ENCODE measurements at regions not wholly inside any gene's neighbourhood (a gene's known extent, or its start where the extent isn't known, plus 50 kb on each side); places are given as distances from the start of the nearest gene placed in this dataset.

DNA sequence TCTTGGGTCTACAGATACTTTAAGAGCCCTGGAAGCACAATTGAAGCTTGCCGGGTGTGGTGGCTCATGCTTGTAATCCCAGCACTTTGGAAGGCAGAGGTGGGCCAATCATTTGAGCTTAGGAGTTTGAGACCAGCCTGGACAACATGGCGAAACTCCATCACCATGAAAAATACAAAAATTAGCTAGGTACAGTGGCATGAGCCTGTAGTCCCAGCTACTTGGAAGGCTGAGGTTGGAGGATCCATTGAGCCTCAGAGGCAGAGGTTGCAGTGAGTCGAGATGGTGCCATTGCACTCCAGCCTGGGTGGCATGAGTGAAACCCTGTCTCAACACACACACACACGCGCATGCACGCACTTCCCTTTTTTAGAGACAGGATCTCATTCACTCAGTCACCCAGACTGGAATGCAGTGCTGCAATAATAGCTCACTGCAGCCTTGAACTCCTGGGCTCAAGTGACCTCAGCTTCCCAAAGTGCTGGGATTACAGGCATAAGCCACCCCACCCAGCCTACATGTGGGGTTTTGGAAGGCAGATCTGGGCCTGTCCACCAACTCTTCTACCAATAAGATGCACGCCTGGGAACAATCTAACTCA lies 182.5 kb upstream of the JARID2 start:
- no peak for DNase-seq (ENCODE audit: low read depth in 1 of 2, low spot score in 1 of 2)

DNA sequence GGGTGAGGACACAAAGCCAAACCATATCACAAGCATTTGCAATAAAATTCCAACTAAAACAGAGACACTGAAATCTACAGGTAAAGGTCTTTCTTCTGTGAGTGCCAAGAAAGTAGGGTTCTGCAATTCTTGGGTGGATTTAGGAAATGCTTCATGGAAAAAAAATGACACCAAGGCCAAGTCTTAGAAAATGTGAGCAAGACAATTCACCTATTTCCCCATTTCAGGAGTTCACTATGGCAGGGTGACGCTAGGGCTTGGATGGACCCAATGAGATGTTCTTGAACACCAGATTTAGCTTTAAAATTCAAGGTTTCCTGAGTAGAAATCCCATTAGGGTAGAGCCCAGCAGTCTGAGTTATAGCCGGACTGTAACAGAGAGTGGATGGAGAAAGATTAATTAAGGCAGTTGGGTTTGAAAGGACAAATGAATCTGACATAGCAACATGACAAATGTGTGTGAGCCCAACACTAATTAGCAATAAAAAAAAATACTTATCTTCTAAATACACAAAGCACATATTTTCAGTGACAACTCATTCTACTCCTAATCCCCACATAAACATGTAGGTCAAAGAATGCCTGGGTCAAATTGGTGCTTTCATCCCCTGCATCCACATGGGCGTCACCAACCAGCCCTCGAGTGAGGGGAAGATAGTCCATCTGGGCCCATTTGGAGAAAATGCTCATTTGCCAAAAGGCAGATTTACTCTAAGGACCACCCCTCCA lies 180.4 kb upstream of the JARID2 start:
- DNase-seq (ENCODE audit: low read depth in 1 of 2, low spot score in 1 of 2) = no peak

DNA sequence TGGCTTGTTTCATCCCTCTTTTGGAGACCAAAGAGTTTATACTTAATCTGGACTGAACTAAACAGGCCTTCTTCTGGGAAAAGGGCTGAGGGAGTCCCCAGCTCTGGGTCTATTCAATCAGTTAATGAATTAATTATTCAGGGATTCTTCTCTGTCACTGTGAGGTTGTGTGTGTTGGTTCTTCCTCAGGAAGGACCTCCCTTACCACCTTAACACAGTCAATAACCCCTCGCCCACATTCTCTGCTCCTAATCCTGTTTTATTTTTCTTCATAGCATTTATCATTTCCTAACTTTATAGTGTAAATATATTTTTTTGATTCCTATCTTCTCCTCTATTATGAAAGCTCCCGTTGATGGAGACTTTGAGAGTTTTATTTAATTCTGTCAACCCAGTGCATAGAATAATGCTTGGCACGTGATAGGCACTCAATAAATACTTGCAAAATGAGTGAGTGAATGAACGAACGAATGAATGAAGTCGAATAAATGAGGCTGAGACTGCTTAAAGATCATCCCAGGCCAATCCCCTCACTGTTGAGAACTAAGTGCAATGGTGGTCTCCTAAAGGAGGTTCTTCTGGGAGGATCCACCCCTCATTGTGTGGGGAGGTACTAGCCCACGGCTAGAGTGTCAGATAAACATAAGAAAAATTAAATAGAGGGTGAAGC lies 179.6 kb upstream of the JARID2 start:
- DNase-seq (ENCODE audit: low read depth in 1 of 2, low spot score in 1 of 2) = no peak

DNA sequence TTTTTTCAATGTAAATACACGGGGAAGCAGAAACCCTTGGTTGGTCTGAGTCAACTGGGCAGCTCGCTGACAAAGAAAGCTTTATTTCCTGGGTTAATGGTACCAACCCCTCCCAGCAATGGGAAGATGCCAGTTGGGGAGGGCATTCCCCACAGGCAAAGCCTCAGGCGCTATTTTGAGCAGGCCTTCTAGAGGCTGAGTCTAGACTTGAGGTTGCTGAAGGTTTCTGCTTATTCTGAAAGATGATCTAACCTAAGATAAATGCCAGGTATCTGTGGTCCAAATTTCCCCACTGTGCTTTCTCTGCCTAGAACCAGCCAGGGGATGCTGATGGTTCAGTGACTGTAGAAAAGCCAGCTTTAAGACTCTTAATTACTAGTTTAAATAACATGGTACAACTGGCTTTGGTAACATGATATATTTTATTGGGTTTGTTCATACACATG lies 172.5 kb upstream of the JARID2 start:
- DNase-seq (ENCODE audit: low read depth in 1 of 2, low spot score in 1 of 2) = no peak

DNA sequence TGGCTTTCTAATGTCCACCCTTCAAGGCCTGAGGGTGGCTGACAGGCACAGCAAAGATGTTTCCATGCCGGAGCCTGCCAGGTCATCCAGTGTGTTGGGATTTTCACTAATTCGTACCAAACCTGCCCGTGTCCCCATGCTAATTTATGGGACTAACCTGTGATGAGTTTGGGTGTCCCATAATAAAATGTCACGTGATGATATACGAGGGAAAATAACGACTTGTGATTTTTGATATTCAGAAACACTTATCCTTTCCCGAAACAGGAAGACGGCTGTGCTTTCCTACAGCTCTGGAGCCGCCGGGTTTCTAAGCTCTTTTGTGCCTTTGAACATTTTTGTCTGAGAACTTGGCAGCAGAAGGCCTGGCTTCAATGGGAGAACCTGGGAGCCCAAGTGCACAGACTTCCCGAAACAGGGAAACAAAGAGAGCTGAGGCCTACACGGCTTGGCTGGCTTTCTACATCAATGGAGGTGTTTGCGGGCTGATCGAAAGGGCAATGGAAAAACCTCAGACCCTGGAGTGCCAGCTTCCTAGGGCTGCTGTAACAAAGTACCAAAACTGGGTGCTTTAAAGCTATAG lies 171.9 kb upstream of the JARID2 start:
- no peak for DNase-seq (ENCODE audit: low read depth in 1 of 2, low spot score in 1 of 2)

DNA sequence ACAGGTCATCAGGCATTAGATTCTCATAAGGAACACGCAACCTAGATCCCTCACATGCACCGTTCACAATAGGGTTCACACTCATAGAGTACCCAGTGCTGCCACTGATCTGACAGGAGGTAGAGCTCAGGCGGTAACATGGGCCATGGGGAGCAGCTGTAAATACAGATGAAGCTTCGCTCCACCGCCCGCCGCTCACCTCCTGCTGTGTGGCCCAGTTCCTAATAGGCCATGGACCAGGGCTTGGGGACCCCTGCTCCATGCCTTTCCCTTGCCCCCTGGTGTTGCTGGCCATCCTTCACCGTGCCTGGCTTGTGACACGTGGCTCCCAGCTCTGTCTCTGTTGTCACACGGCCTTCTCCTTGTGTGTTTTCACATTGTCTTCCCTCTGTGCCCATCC lies 171.1 kb upstream of the JARID2 start:
- no peak for DNase-seq (ENCODE audit: low read depth in 1 of 2, low spot score in 1 of 2)

DNA sequence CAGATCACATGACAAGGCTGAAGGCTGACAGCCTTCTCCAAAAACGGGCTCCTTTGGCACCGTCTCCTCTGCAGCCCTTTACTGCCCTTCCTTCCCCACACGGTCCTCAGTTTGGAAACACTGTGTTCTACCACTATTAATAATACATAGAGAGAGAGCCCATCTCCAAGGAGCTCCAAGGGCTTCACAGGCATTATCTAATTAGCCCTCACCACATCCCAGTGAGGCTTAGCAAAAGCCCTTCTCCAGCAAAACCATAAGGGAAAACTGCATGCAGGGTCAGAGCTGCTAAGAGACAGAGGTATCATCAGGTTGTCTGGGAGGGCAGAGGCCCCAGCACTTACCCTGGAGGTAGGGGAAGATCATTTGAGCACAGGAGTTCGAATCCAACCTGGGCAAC lies 169.3 kb upstream of the JARID2 start:
- DNase-seq (ENCODE audit: low read depth in 1 of 2, low spot score in 1 of 2) = no peak

DNA sequence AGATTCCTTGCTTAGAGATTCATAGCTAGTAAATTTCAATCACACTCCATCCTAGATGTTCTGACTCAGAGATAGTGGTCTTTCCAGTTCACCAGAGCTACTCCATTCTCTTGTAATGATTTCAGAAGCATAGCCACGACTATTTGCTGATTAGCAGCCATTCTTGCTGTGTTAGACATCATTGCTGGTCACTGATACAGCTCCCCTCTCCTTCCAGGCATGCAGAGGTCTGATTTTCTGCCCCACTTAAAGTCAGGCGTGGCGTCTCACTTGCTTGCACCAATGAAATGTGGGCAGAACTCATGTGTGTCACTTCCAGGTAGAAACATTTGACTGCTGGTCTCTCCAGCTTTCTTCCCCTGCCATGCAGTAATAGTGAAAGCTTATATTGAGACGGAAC lies 168.9 kb upstream of the JARID2 start:
- no peak for DNase-seq (ENCODE audit: low read depth in 1 of 2, low spot score in 1 of 2)

DNA sequence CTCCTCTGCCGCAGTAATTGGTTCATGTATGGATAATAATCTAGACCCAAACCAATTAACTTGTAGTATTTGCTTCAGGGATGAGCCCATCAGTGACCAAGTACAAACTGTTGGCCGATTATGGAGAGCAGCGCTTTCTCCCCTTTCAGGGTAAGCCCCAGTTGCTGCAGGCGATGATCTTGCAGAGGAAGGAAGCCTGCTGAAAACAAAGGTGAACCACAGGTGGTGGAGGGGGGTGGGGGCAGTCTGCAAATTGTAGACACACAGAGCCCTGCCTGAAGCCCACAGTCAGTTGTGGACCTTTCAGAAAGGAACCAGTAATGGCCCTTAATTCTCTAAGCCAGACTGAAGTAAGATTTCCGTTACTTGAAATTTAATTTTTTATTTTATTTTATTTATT lies 167.9 kb upstream of the JARID2 start:
- DNase-seq (ENCODE audit: low read depth in 1 of 2, low spot score in 1 of 2) = no peak

DNA sequence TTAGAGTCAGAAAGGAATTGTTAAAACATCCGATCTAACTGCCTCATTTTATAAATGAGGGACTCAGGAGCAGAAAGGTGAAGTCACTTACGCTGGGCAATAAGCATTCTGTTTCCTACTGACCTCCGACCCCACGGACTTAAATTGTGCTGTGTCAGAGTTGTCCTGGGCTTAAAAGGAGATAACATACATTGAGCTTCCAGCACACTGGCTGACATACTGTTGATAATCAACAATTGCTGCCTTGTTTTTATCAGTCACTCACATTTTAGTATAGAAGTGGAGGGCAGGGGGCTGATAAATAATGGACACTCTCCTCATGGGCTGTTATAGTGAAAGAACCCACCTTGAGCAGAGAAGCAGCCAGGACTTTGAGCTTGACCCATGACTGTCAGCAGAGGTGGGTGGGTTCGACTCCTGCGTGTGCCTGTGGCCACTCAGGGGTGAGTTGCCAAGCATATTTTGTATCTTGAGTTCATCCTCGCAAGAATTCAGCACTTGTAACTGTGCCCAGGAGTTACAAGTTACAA lies 166.5 kb upstream of the JARID2 start:
- DNase-seq (ENCODE audit: low read depth in 1 of 2, low spot score in 1 of 2) = no peak

DNA sequence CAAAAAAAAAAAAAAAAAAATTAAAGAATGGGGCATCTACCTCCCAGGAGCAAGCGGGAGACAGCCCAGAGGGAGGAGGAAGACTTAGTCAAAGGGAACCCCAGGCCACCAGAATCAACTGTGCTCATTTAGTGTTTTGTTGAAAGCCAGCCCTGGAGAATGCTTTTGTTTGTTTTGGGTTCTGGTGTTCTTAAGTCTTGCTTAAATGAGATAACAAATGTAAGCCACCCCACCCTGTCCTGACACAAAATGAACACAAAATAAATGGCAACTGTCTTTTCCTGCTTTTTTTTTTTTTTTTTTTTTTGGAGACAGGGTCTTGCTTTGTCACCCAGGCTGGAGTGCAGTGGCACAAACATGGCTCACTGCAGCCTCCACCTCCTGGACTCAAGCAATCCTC lies 165.0 kb upstream of the JARID2 start:
- DNase-seq (ENCODE audit: low read depth in 1 of 2, low spot score in 1 of 2) = no peak

DNA sequence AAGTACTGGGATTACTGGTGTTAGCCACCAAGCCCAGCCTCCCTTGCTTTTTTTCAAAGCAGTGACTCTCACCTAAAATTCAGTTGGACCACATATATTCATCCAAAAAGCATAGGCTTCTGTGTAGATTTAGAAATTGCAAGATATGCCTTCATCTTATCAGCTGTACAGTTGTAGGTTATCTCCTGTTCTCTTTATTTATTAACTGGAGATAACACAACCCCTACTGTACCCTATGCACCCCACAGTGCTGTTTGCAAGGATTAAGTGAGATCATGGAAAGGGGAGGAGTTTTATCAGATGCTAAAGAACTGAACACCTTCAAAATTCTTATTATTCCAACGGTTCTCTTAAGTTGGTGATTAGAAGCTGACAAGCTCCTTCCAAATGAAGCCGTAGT lies 164.4 kb upstream of the JARID2 start:
- DNase-seq (ENCODE audit: low read depth in 1 of 2, low spot score in 1 of 2) = no peak

DNA sequence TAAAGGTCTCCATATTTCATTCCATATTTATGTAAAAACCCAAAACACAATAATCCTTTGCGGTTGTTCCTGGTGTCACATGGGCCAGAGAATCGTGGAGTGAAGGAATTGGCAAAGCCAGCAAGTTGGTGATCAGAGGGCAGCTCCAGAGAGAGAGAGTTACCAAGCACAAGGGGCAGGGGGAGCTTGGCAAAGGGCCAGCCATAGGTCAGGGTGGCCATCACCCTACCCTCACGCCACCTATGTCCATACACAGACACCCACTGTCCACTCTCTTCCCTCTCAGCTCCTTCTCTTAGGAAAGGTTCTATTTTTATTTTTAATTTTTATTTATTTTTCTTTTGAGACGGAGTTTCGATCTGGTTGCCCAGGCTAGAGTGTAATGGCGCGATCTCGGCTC lies 163.2 kb upstream of the JARID2 start:
- DNase-seq (ENCODE audit: low read depth in 1 of 2, low spot score in 1 of 2) = no peak

DNA sequence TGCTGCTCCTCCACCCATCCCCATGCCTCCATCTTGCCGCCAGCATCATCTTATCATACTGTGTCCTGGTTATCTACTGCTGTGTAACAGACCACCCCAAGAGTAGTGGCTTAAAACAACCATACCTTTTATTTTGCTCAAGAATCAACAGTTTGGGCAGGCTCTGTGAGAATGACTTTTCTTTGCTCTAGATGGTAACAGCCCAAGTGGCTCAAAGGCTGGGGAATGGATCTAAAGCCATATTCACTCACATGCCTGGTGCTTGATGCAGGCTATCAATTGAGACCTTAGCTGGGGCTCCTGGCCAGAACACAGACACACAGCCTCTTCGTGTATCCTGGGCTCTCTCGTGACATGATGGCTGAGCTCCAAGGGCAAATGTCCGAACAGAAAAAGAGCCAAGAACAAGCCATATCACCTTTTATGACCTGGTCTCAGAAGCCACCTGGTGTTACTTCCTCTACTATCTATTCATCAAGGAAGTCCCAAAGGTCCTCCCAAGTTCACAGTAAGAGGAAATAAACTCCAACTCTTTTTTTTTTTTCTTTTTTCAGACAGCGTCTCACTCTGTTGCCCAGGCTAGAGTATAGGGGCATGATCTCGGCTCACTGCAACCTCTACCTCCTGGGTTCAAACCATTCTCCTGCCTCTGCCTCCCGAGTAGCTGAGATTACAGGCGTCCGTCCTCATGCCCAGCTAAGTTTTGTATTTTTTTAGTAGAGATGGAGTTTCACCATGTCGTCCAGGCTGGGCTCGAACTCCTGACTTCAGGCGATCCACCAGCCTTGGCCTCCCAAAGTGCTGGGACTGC lies 159.3 kb upstream of the JARID2 start:
- DNase-seq (ENCODE audit: low read depth in 1 of 2, low spot score in 1 of 2) = no peak

DNA sequence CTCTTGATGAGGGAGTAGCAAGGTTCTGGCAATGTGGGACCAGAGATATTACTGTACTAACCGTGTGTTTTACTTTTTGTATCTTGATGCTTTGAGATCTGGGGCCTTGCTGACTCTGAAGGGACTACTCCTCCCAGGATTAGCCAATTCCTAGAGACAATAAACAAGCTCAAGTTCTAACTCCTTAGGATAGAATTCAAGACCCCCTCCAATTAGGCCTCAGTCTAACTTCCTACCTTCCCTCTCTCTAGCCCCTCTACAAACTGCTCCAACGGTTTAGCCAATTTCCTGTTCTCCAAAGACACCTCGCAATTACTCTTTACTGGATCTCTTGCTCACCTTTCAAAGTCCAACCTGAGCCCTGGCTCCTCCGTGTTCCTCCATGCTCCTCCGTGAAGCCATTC lies 158.7 kb upstream of the JARID2 start:
- no peak for DNase-seq (ENCODE audit: low read depth in 1 of 2, low spot score in 1 of 2)

DNA sequence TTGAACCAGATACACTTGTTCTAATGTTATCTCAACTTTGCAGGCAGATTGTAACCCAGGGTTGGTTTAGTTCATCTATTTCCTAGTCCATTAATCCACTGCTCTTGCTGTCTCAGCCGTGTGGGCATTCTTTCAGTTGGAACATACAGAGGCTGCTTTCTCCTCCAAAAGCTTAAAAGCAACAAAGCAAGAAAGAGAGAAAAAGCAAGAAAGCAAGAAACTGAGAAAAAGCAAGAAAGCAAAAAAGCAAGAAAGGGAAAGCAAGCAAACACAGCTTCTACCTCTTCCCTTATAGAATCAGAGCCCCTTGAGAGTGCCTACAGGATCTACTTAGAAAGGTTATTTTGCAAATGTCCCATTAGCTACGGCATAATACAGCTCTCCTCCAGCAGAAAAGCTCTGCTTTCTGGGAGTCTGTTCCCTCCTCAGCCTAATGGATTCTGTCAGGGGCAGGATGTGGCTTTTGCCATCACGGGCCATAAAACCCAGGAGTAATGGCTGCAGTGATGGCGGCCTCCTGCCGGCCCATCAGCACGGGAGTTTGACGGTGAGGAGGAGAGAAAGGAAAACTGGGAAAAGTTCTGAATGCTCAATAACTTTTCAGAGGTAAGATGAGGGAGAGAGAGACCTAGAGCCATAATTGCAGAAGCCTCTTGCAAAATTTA lies 156.8 kb upstream of the JARID2 start:
- no peak for DNase-seq (ENCODE audit: low read depth in 1 of 2, low spot score in 1 of 2)

DNA sequence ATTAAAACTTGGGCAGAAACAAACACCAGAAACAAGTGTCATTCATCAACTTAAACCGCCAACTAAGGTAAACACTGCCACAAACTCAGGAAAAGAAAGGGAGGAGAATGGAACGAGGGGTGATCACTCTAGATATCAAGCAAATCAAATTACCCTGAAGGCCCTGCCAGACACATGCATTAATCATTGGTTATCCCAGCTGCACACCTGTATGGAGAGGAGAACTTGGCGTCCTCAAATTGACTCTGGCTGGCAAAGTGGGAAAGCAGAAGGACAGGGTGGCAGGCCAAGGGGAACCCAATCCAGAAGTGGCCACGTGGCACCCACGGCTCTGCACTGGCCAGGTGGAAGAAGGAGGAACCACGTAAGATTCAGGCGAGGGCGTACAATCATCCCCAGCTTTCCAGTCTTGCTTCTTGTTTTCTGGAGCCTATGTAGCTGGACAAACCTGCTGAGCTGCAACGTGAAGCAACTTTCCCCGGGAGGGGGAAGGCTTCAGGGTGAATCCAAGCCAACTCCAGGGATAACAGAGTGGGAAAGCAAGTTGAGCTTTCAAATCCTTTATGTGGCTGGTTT lies 156.2 kb upstream of the JARID2 start:
- no peak for DNase-seq (ENCODE audit: low read depth in 1 of 2, low spot score in 1 of 2)

DNA sequence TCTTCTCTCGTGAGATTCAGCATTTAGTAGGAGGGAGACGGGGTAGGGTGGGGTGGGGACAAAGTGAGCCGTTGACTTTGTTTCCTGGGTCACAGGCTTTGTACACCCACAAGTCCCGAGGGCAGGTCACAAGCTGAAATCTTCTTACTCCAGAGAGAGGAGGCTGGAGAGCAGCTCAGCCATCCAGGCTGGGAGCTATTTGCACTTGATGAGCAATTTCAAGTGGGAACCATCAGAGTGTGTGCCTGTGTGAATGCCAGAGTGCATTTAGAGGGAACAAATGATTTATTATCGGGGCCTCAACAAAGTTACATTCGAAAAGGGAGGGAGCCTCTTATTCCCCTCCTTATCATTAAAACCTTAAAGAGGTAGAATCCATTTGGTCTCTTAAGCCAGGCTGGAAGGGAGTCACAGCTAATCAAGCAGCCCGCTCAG lies 155.7 kb upstream of the JARID2 start:
- no peak for DNase-seq (ENCODE audit: low read depth in 1 of 2, low spot score in 1 of 2)

DNA sequence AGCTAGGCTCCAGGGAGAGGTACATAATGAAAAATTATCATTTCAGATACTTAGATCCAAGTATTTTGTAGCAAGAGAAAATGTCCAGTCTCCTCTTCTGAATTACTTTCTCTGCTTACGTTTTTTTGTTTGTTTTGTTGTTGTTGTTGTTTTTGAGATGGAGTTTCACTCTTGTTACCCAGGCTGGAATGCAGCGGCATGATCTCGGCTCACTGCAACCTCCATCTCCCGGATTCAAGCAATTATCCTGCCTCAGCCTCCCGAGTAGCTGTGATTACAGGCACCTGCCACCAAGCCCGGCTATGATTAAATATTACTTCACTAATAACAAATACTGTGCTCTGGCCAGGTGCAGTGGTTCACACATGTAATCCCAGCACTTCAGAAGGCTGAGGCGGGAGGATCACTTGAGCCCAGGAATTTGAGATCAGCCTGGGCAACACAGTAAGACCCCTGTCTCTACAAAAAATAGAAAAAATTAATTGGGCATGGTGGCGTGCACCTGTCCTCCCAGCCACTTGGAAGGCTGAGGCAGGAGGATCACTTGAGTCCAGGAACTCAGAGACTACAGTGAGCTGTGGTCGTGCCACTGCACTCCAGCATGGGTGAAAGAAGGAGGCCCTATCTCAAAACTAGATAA lies 155.0 kb upstream of the JARID2 start:
- DNase-seq (ENCODE audit: low read depth in 1 of 2, low spot score in 1 of 2) = no peak

Data from stimulated activated CD4-positive, alpha-beta T cell treated with anti-CD3 and anti-CD28 coated beads, Interleukin-15, amount 100 ng/mL, for 1 hour (primary cell).